GM21529 (cell line): ENCODE measurements at regions not wholly inside any gene's neighbourhood (a gene's known extent, or its start where the extent isn't known, plus 50 kb on each side); places are given as distances from the start of the nearest gene placed in this dataset.
"Not testable (repeated sequence)": the region's sequence is repeated elsewhere in the genome, so short reads cannot be mapped to it uniquely, and the experiment has no call there.

Source experiments
- ATAC-seq: cut with Tn5 transposase; IDR thresholded peaks from one replicate; pipeline ENCODE4 v1.9.1; 2021; ENCODE audit not compliant: unreplicated experiment

- ATAC-seq = no peak
Observed at GRCh38 chr7:106563466-106564150, 97.3 kb downstream of the CCDC71L start.

GRCh38 chr7:106562711-106563366 lies 98.1 kb downstream of the CCDC71L start:
- no peak for ATAC-seq

GRCh38 chr7:106561666-106562411 lies 99.1 kb downstream of the CCDC71L start:
- ATAC-seq = peak; percentile 52

- no peak for ATAC-seq
Observed at GRCh38 chr7:106561151-106561550, 99.8 kb downstream of the CCDC71L start.

- no peak for ATAC-seq
Observed at GRCh38 chr7:106560482-106560881, 100.5 kb downstream of the CCDC71L start.

GRCh38 chr7:106556244-106556643 lies 104.7 kb downstream of the CCDC71L start:
- not testable (repeated sequence) for ATAC-seq

- ATAC-seq = not testable (repeated sequence)
Observed at GRCh38 chr7:106554623-106555022, 106.3 kb downstream of the CCDC71L start.

GRCh38 chr7:106553446-106553836 lies 107.5 kb downstream of the CCDC71L start:
- ATAC-seq = no peak

- peak; percentile 98 for ATAC-seq
Observed at GRCh38 chr7:106552645-106553445, 108.1 kb downstream of the CCDC71L start.

- ATAC-seq = no peak
Observed at GRCh38 chr7:106551936-106552335, 109.0 kb downstream of the CCDC71L start.

- ATAC-seq = no peak
Observed at GRCh38 chr7:106548491-106548890, 112.5 kb downstream of the CCDC71L start.

- ATAC-seq = no peak
Observed at GRCh38 chr7:106545275-106545674, 115.7 kb downstream of the CCDC71L start.

- ATAC-seq = no peak
Observed at GRCh38 chr7:106543221-106543757, 117.7 kb downstream of the CCDC71L start.

GRCh38 chr7:106542550-106543220 lies 118.3 kb downstream of the CCDC71L start:
- ATAC-seq = peak; percentile 89

GRCh38 chr7:106538638-106539037 lies 122.3 kb downstream of the CCDC71L start:
- ATAC-seq = no peak

- no peak for ATAC-seq
Observed at GRCh38 chr7:106537119-106537518, 123.8 kb downstream of the CCDC71L start.

GRCh38 chr7:106536079-106536478 lies 124.9 kb downstream of the CCDC71L start:
- no peak for ATAC-seq

GRCh38 chr7:106535234-106535932 lies 125.6 kb downstream of the CCDC71L start:
- no peak for ATAC-seq

GRCh38 chr7:106534271-106534846 lies 126.6 kb downstream of the CCDC71L start:
- ATAC-seq = no peak
